ENCODE measurements at regions not wholly inside any gene's neighbourhood (a gene's known extent, or its start where the extent isn't known, plus 50 kb on each side); places are given as distances from the start of the nearest gene placed in this dataset.

DNA sequence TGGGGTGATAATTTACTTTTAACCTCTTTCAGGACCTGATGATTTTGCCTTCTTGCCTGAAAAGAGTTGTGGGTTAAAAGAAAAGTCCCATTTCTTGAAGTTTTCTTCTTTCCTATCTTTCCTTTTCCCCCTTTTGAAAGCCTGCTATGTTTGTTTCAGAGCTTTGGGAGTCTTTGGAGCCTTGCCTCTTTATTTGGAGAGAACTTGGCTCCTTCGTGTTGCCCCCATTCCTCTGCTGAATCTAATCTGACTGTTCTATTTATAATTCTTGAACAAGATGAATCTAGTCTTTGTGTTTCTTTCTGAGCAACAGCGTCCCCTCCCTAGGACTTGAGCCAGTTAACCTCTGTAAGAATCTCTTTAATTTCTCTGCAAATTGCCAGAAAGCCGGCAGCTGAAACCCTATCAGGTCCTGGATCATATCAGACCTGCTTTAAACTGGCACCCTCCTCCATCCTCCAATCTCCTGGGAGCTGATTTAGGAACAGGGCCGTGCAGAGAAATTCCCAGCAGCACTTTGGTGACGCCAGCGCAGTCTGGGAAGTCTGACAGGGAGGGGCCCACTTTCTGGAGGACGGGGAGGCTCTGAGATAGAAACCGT is 289.1 kb upstream of the SORL1-AS1 start:
- H3F3A ChIP-seq (ENCODE audit: low read depth), result no peaks in the 10 kb centered on the region
- H3K79me2 ChIP-seq (ENCODE audit: low read depth), result no peaks in the 10 kb centered on the region
- H3K9ac ChIP-seq, result no peak overlapping the region
- Mint-ChIP-seq H3K4me3 (no peak overlapping the region), H3K4me1 (peaks cover 6% of the 10 kb centered on the region), H3K36me3 (no peaks in the 10 kb centered on the region), H3K27ac (no peak overlapping the region), H3K27me3 (ENCODE audit: insufficient read depth, low read depth) (peaks cover 2% of the 10 kb centered on the region), H3K9me3 (peaks cover 17% of the 10 kb centered on the region)
- peaks cover 5% of the 10 kb centered on the region for H3K36me3 ChIP-seq
- no peaks in the 10 kb centered on the region for H4K20me1 ChIP-seq (ENCODE audit: low read depth)
- no peak overlapping the region for H3K4me3 ChIP-seq
- H3K27ac ChIP-seq, result no peak overlapping the region
- no peak for TF ChIP-seq EZH2 (IDR thresholded peaks at IDR 0.05)
- no peak for TF ChIP-seq EZH2phosphoT487 (IDR thresholded peaks at IDR 0.05)
- no peak for TF ChIP-seq CTCF (IDR thresholded peaks at IDR 0.05)
- H3K4me1 ChIP-seq, result peaks cover 6% of the 10 kb centered on the region
- no peaks in the 10 kb centered on the region for H3K27me3 ChIP-seq
- peak overlapping the region; percentile 9 for H2AFZ ChIP-seq (replicated peaks)
- no peak overlapping the region for H3K4me2 ChIP-seq
- H3K9me3 ChIP-seq (ENCODE audit: low read depth), result peaks cover 5% of the 10 kb centered on the region
- DNase-seq (ENCODE audit: low spot score), result no peak

DNA sequence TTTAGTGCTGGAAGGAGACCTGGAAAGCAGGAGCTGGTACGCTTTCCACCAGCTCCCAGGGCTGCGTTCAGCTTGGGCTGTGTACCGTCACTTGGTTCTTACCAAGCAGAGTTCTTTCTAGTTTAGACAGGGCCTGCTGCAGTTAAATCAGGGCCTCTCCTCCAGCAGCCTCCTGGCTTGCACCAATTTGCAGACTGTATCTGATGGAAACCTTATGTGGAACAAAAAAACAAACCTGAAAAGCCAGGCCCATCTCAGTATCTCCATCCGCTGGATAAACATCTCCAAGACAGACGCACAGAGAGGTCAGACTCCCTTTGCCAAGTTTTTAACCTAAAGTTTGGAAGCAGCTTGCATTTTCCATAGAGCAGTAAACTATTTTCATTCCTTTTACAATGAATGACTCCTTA is 288.6 kb upstream of the SORL1-AS1 start:
- Histone ChIP-seq H4K20me1 (ENCODE audit: low read depth) (no peaks in the 10 kb centered on the region), H3K9me3 (ENCODE audit: low read depth) (peaks cover 5% of the 10 kb centered on the region), H3K4me3 (no peak overlapping the region), H3K79me2 (ENCODE audit: low read depth) (no peaks in the 10 kb centered on the region), H3F3A (ENCODE audit: low read depth) (no peaks in the 10 kb centered on the region), H3K4me2 (no peak overlapping the region), H3K4me1 (peaks cover 6% of the 10 kb centered on the region), H3K27me3 (no peaks in the 10 kb centered on the region), H2AFZ (replicated peaks) (peak overlapping the region; percentile 9), H3K9ac (no peak overlapping the region), H3K36me3 (peaks cover 5% of the 10 kb centered on the region), H3K27ac (no peak overlapping the region)
- TF ChIP-seq EZH2 (IDR thresholded peaks at IDR 0.05), result no peak
- no peak for TF ChIP-seq CTCF (IDR thresholded peaks at IDR 0.05)
- TF ChIP-seq EZH2phosphoT487 (IDR thresholded peaks at IDR 0.05), result no peak
- H3K4me3 Mint-ChIP-seq, result no peak overlapping the region
- peaks cover 2% of the 10 kb centered on the region for H3K27me3 Mint-ChIP-seq (ENCODE audit: insufficient read depth, low read depth)
- peaks cover 19% of the 10 kb centered on the region for H3K9me3 Mint-ChIP-seq
- H3K36me3 Mint-ChIP-seq, result no peaks in the 10 kb centered on the region
- H3K27ac Mint-ChIP-seq, result no peak overlapping the region
- H3K4me1 Mint-ChIP-seq, result peaks cover 6% of the 10 kb centered on the region
- no peak for DNase-seq (ENCODE audit: low spot score)

DNA sequence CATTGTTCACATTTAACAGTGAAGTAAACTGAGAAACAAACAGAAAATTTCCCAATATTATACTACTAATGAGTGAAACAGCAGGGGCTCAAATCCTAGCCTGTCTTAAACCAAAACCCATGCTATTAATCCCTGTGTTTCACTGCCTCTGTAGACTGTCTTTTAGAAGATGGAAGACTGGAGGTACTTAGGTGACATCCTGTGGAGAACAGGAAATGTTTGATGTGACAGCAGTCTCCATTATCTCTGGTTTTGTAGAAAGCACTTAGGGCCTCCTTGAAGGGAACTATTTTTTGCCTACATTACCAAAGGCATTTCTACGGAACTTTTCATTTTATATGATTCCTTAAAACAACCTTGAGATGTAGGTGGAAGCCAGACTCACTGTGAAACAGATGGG is 288.1 kb upstream of the SORL1-AS1 start:
- no peak overlapping the region for H3K27ac ChIP-seq
- peaks cover 21% of the 10 kb centered on the region for H3K9me3 Mint-ChIP-seq
- H3K9ac ChIP-seq, result no peak overlapping the region
- peaks cover 5% of the 10 kb centered on the region for H3K9me3 ChIP-seq (ENCODE audit: low read depth)
- peaks cover 2% of the 10 kb centered on the region for H3K27me3 Mint-ChIP-seq (ENCODE audit: insufficient read depth, low read depth)
- H3K4me3 Mint-ChIP-seq, result no peak overlapping the region
- no peak for TF ChIP-seq EZH2phosphoT487 (IDR thresholded peaks at IDR 0.05)
- no peak for TF ChIP-seq CTCF (IDR thresholded peaks at IDR 0.05)
- TF ChIP-seq EZH2 (IDR thresholded peaks at IDR 0.05), result no peak
- H3K27ac Mint-ChIP-seq, result no peak overlapping the region
- H3K4me3 ChIP-seq, result no peak overlapping the region
- H3K36me3 Mint-ChIP-seq, result no peaks in the 10 kb centered on the region
- H3K4me2 ChIP-seq, result no peak overlapping the region
- H3K4me1 Mint-ChIP-seq, result peaks cover 6% of the 10 kb centered on the region
- H2AFZ ChIP-seq (replicated peaks), result no peak overlapping the region
- no peak for DNase-seq (ENCODE audit: low spot score)
- H3K36me3 ChIP-seq, result peaks cover 5% of the 10 kb centered on the region
- no peaks in the 10 kb centered on the region for H3K27me3 ChIP-seq
- no peaks in the 10 kb centered on the region for H4K20me1 ChIP-seq (ENCODE audit: low read depth)
- peaks cover 6% of the 10 kb centered on the region for H3K4me1 ChIP-seq
- no peaks in the 10 kb centered on the region for H3F3A ChIP-seq (ENCODE audit: low read depth)
- no peaks in the 10 kb centered on the region for H3K79me2 ChIP-seq (ENCODE audit: low read depth)
